A549 (cell line): ENCODE measurements at regions not wholly inside any gene's neighbourhood (a gene's known extent, or its start where the extent isn't known, plus 50 kb on each side); places are given as distances from the start of the nearest gene placed in this dataset.

Experiments used
- FOSL2 ChIP-seq, 2 experiments: fragments of 450-650 bp in 1 of 2; fragments of >200 bp in 1 of 2; sonication (Bioruptor Twin) in 1 of 2; formaldehyde crosslinking; IDR thresholded peaks; 2 replicates each; pipeline versions ENCODE4 v1.5.0 to v1.6.1; 2016 to 2020; ENCODE audit warnings: mild to moderate bottlenecking in 1 of 2, moderate library complexity in 1 of 2
- MAZ ChIP-seq: fragments of 150-350 bp; IDR thresholded peaks from 2 replicates; pipeline ENCODE4 v1.6.1; 2014; ENCODE audit warnings: antibody characterized with exemption, low read depth, low read length, borderline replicate concordance
- PHF8 ChIP-seq: fragments of 200-600 bp; sonication (generic); IDR thresholded peaks from 2 replicates; pipeline ENCODE4 v1.6.1; 2016; ENCODE audit warnings: low read depth, mild to moderate bottlenecking, antibody characterized with exemption, moderate library complexity, borderline replicate concordance
- POLR2A ChIP-seq: IDR thresholded peaks from 2 replicates; pipeline ENCODE4 v1.6.1; 2012; ENCODE audit warnings: mild to moderate bottlenecking, low read length

DNA sequence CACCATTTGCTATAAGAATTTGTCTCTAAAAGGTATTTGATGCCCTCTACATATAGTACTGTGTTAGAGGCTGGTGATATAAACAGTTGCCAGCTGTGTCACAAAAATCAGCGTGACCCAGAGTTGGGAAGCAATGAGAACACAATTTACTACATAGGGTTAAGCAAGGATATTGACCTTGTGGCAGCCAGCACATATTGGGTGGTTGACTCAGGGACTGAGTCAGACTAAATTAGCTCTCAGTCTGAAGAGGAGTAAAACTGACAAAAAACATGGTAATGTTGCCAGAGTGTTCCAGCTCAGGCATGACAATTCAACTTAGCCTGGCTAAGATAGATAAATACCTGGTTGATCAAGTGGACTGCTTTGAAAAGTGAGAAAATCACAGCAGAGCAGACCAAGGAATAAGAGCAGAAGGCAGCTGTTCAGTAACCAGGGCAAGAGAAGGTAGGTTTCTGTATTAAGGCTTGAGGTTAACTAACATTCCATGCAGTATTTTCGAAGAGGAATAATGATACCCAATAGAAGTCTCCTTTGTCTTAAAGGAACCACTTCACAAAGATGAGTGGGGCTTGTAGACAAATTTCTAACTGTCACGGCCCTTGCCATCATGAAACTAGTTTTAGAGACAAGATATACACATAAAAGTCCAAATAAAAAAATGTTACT, 108.2 kb upstream of the ERBB4 start:
- TF ChIP-seq FOSL2 (IDR thresholded peaks at IDR 0.05) (no peak), FOSL2 (CRISPR knock-in tag; IDR thresholded peaks at IDR 0.05) (no peak), POLR2A (no peak), PHF8 (no peak), MAZ (no peak)
